ENCODE measurements at regions not wholly inside any gene's neighbourhood (a gene's known extent, or its start where the extent isn't known, plus 50 kb on each side); places are given as distances from the start of the nearest gene placed in this dataset.

GRCh38 chr9:25224309-25224708, 453.9 kb downstream of the TUSC1 start:
- no peak for TF ChIP-seq POLR2A (IDR thresholded peaks at IDR 0.05)
- no peak for TF ChIP-seq EP300 (IDR thresholded peaks at IDR 0.05; ENCODE audit: low read depth)
- TF ChIP-seq, protein P1, sequence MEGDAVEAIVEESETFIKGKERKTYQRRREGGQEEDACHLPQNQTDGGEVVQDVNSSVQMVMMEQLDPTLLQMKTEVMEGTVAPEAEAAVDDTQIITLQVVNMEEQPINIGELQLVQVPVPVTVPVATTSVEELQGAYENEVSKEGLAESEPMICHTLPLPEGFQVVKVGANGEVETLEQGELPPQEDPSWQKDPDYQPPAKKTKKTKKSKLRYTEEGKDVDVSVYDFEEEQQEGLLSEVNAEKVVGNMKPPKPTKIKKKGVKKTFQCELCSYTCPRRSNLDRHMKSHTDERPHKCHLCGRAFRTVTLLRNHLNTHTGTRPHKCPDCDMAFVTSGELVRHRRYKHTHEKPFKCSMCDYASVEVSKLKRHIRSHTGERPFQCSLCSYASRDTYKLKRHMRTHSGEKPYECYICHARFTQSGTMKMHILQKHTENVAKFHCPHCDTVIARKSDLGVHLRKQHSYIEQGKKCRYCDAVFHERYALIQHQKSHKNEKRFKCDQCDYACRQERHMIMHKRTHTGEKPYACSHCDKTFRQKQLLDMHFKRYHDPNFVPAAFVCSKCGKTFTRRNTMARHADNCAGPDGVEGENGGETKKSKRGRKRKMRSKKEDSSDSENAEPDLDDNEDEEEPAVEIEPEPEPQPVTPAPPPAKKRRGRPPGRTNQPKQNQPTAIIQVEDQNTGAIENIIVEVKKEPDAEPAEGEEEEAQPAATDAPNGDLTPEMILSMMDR (IDR thresholded peaks at IDR 0.05), result no peak
- no peak for TF ChIP-seq POLR2AphosphoS5 (IDR thresholded peaks at IDR 0.05)
- Histone ChIP-seq H3K27ac (no peak overlapping the region), H3K36me3 (no peaks in the 10 kb centered on the region), H3K4me3 (no peak overlapping the region), H3K9me3 (no peaks in the 10 kb centered on the region), H3K4me1 (no peaks in the 10 kb centered on the region), H3K27me3 (no peaks in the 10 kb centered on the region)
- intact Hi-C loops (cut with DNase I; ENCODE audit: low total_unique reads) (no loop called here), in situ Hi-C loops (cut with MboI; ENCODE audit: low pct_ligation_motif_present in 1 of 4, low pct_unique_long_range_greater_than_20kb in 1 of 4, low sequenced_read_pairs in 3 of 4) (no loop called here)
- 85 to 91% methylated on average over 2 of the region's 2 CpGs for WGBS, 2 donors (ENCODE audit: low coverage in 1 of 2)
- DNase-seq, result no peak

DNA sequence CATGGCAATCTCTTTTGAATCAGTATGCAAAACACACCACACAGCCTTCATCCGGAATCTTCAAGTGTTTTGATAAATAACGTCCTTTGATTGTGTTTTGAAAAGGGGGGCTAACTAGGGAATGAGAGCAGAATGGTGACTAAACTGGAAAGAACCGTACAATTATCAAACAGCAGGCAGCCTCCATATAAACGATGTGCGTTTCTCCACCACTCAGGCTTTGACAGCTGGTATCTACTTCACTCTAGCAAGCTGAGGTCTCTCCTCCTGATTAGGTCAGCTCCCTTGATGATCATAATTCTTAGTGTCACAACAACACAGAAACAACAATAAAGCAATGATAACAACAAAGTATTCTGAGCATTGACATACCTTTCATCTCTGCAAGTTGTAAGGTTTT, 465.9 kb downstream of the TUSC1 start:
- no peaks in the 10 kb centered on the region for H3K27me3 ChIP-seq
- no peak overlapping the region for H3K27ac ChIP-seq
- no peak for TF ChIP-seq EP300 (IDR thresholded peaks at IDR 0.05; ENCODE audit: low read depth)
- TF ChIP-seq, protein P1 (IDR thresholded peaks at IDR 0.05), result no peak
- no peak for TF ChIP-seq POLR2A (IDR thresholded peaks at IDR 0.05)
- no peak for TF ChIP-seq POLR2AphosphoS5 (IDR thresholded peaks at IDR 0.05)
- no peak for DNase-seq
- H3K9me3 ChIP-seq, result no peaks in the 10 kb centered on the region
- in situ Hi-C loops (cut with MboI; ENCODE audit: low pct_ligation_motif_present in 1 of 4, low pct_unique_long_range_greater_than_20kb in 1 of 4, low sequenced_read_pairs in 3 of 4) (no loop called here), intact Hi-C loops (cut with DNase I; ENCODE audit: low total_unique reads) (no loop called here)
- H3K4me3 ChIP-seq, result no peak overlapping the region
- WGBS, 2 donors (ENCODE audit: low coverage in 1 of 2), result 61% methylated on average over 5 of the region's 5 CpGs
- no peaks in the 10 kb centered on the region for H3K36me3 ChIP-seq
- no peaks in the 10 kb centered on the region for H3K4me1 ChIP-seq

DNA sequence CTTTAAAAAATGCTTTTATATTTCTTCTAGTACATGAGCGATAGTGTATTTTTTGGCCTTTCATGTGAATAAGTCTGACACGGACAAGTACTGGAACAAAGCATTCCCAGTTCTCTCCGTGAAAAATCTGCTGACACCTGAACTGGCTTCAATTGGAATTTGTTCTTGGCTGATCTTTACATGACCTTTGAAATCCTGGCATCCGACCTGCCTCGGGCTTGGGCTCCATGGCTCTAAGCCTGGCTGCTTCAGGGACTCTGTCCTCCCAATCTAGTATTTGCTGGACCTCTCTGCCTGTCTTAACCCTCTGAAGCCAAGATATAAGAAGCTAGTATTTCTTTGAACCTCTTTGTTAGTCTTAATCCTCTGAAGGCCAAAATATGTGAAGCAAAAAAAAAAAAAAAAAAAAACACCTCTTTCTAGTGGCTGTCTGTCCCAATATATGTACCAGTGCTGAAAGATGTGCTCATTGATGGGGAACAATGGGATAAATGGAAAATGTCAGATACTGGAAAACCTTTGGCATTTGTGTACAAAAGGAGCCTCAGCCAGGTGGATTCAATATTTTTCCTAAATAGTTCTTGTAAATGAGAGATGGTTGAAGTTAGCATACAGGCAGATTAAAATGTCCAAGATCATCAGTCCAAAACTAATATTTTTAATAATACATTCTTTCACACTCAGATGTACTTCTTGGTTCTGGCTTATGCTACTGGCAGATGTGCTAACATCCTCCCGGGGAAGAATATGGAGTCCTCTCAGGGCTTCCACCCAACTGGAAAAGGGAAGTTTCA, 470.6 kb downstream of the TUSC1 start:
- 60 to 66% methylated on average over 5 to 6 of the region's 6 CpGs for WGBS, 2 donors (ENCODE audit: low coverage in 1 of 2)
- H3K9me3 ChIP-seq, result no peaks in the 10 kb centered on the region
- intact Hi-C loops (cut with DNase I; ENCODE audit: low total_unique reads) (no loop called here), in situ Hi-C loops (cut with MboI; ENCODE audit: low pct_ligation_motif_present in 1 of 4, low pct_unique_long_range_greater_than_20kb in 1 of 4, low sequenced_read_pairs in 3 of 4) (no loop called here)
- no peak overlapping the region for H3K4me3 ChIP-seq
- no peaks in the 10 kb centered on the region for H3K4me1 ChIP-seq
- H3K27ac ChIP-seq, result no peak overlapping the region
- no peak for DNase-seq
- TF ChIP-seq POLR2AphosphoS5 (IDR thresholded peaks at IDR 0.05) (no peak), EP300 (IDR thresholded peaks at IDR 0.05; ENCODE audit: low read depth) (no peak), POLR2A (IDR thresholded peaks at IDR 0.05) (no peak)
- TF ChIP-seq, protein P1 (IDR thresholded peaks at IDR 0.05), result no peak
- H3K36me3 ChIP-seq, result no peaks in the 10 kb centered on the region
- H3K27me3 ChIP-seq, result no peaks in the 10 kb centered on the region

DNA sequence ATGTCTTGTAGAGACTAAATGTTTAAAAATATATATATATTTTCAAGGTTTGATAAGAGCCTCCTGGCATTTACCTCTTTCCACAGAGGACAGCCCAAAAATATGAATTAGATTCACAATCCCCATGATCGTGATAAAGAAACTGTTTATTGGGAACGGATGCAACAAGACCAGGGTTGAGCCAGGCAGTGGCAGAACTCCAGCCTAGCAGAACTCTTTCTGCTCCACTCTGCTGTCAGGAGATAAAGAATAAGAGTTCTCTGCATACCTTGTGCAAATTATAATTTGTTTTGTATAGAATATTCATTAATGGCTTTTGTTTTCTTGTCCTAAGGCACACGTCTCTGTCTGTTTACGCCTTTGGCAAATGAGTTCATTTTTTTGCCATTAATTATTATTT, 472.2 kb downstream of the TUSC1 start:
- intact Hi-C loops (cut with DNase I; ENCODE audit: low total_unique reads), result no loop called here
- 67 to 78% methylated on average over 4 of the region's 4 CpGs for WGBS, 2 donors (ENCODE audit: low coverage in 1 of 2)

More for the DNA sequence above, 472.2 kb downstream of the TUSC1 start:
- no peak overlapping the region for H3K4me3 ChIP-seq
- no peaks in the 10 kb centered on the region for H3K9me3 ChIP-seq
- H3K4me1 ChIP-seq, result no peaks in the 10 kb centered on the region
- no peaks in the 10 kb centered on the region for H3K36me3 ChIP-seq
- H3K27ac ChIP-seq, result no peak overlapping the region
- in situ Hi-C loops (cut with MboI; ENCODE audit: low pct_ligation_motif_present in 1 of 4, low pct_unique_long_range_greater_than_20kb in 1 of 4, low sequenced_read_pairs in 3 of 4), result no loop called here
- no peak for DNase-seq
- no peaks in the 10 kb centered on the region for H3K27me3 ChIP-seq
- TF ChIP-seq, protein P1 (IDR thresholded peaks at IDR 0.05), result no peak
- TF ChIP-seq EP300 (IDR thresholded peaks at IDR 0.05; ENCODE audit: low read depth) (no peak), POLR2AphosphoS5 (IDR thresholded peaks at IDR 0.05) (no peak), POLR2A (IDR thresholded peaks at IDR 0.05) (no peak)

Data from transverse colon (tissue), 4 donors.